GM10248 (cell line): ENCODE measurements at regions not wholly inside any gene's neighbourhood (a gene's known extent, or its start where the extent isn't known, plus 50 kb on each side); places are given as distances from the start of the nearest gene placed in this dataset.

Experiments
- CTCF ChIA-PET: fragments of 300-600 bp; sonication (Branson Sonifier 250); formaldehyde crosslinking; extraction: SDS; loops from one replicate; lab custom pipeline; 2021; ENCODE audit warnings: antibody characterized with exemption; lab: Yijun Ruan, JAX
- POLR2A ChIA-PET: fragments of 350-650 bp; sonication (Branson Sonifier 250); formaldehyde crosslinking; extraction: SDS; loops from one replicate; lab custom pipeline; 2020; ENCODE audit warnings: antibody characterized with exemption; lab: Yijun Ruan, JAX
- DNase-seq: peaks from one replicate; pipeline ENCODE4 v3.0.0; 2012; ENCODE audit errors: extremely low spot score
- TF ChIP-seq, protein P1 (sequence below): IDR thresholded peaks from 2 replicates; pipeline ENCODE4 v1.5.1; 2012; ENCODE audit warnings: mild to moderate bottlenecking, low read depth; ENCODE audit errors: extremely low read depth, missing control alignments, control extremely low read depth

DNA sequence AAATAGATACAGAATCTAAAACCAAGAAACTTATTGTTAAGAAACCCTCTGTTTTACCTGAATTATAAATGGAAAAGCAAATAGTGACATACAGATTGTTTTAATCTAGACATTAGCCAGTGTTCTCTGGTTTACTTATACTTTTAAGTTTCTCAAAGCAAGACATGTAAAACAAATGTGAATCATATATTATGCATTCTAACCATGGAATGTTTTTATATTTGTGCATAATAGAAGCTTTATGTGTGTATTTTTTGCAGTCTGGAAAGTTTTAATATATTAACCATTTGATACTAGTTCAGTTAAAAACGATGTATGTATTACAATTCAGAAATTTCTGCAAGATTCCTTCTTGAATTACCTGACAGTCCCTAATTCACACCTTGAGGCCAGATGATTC is 150.6 kb upstream of the TMEM72 start:
- CTCF ChIA-PET = interaction anchor here (1.2 to 1.6 kb wide), 3 partner anchors 9 to 37 kb away, joined by 3 read pairs; no protein-coding TSS in a partner anchor
- TF ChIP-seq, protein P1, sequence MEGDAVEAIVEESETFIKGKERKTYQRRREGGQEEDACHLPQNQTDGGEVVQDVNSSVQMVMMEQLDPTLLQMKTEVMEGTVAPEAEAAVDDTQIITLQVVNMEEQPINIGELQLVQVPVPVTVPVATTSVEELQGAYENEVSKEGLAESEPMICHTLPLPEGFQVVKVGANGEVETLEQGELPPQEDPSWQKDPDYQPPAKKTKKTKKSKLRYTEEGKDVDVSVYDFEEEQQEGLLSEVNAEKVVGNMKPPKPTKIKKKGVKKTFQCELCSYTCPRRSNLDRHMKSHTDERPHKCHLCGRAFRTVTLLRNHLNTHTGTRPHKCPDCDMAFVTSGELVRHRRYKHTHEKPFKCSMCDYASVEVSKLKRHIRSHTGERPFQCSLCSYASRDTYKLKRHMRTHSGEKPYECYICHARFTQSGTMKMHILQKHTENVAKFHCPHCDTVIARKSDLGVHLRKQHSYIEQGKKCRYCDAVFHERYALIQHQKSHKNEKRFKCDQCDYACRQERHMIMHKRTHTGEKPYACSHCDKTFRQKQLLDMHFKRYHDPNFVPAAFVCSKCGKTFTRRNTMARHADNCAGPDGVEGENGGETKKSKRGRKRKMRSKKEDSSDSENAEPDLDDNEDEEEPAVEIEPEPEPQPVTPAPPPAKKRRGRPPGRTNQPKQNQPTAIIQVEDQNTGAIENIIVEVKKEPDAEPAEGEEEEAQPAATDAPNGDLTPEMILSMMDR = no peak
- DNase-seq = no peak
- POLR2A ChIA-PET = no interaction called here

- ChIA-PET CTCF (interaction anchor here (1.2 to 1.6 kb wide), 2 partner anchors 9 kb away, joined by 3 read pairs; no protein-coding TSS in a partner anchor), POLR2A (no interaction called here)
These were observed 150.1 kb upstream of the TMEM72 start for GRCh38 chr10:44761076-44761475.

DNA sequence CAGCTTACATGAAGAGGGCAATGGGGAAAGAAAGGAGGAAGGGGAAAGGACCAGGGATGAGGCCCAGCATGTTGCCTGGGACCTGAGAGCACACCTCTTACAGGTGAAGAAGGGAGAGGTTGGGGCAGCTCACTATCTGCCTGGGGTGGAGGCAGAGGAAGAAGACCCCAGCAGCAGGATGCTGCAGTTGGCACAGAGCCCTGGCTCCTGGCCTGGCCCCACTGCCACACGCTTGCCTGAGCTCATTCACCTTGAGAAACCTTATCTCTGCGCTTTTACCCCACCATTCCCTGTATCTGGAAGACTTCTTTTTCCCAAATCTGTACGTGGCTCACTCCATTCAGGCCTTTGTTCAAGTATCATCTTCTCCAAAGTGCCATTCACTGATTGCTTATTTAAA is 147.8 kb upstream of the TMEM72 start:
- ChIA-PET CTCF (no interaction called here), POLR2A (no interaction called here)
- TF ChIP-seq, protein P1 = no peak
- no peak for DNase-seq

More at GRCh38 chr10:44761076-44761475, 150.1 kb upstream of the TMEM72 start:
- TF ChIP-seq, protein P1 = no peak
- DNase-seq = no peak

DNA sequence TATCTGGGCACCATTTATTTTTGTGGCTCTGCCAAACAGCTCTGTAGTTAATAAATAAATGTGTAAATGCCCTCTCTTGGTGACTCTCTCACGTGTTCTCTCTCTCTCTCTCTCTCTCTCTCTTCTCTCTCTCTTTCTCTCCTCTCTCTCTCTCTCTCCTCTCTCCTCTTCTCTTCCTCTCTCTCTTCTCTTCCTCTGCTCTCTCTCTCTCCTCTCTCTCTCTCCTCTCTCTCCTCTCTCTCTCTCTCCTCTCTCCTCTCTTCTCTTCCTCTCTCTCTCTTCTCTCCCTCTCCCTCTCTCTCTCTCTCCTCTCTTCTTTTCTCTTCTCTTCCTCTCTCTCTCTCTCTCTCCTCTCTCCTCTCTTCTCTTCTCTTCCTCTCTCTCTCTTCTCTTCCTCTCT is 145.8 kb upstream of the TMEM72 start:
- TF ChIP-seq, protein P1 = no peak
- CTCF ChIA-PET = interaction anchor here (1.1 kb wide), 1 partner anchor 20 kb away, joined by 3 read pairs; no protein-coding TSS in a partner anchor
- POLR2A ChIA-PET = no interaction called here
- no peak for DNase-seq

DNA sequence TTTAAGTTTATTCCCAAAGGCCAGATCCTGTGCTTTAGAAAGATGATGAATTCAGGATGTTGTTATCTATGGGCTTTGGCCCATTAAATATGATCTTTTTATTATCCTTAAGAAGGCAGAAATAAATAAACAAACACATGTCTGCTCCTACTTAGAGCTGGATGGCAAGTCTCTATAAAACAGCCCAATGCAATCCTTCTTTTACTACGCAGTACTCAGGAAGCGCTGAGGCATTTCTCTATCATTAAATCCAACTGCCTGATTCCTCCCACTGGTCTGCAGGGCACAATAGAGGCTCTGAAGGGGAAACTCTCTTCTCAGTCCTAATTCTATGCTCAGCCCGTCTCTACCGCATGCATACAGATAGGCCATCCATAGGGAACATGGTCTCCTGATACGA is 144.5 kb upstream of the TMEM72 start:
- ChIA-PET CTCF (no interaction called here), POLR2A (no interaction called here)
- no peak for DNase-seq
- TF ChIP-seq, protein P1 = no peak

GRCh38 chr10:44769450-44769849 is 141.7 kb upstream of the TMEM72 start:
- ChIA-PET CTCF (interaction anchor here (1.5 kb wide), 1 partner anchor 9 kb away, joined by 3 read pairs; no protein-coding TSS in a partner anchor), POLR2A (no interaction called here)
- TF ChIP-seq, protein P1 = no peak
- DNase-seq = no peak
